WERI-Rb-1 (cell line): ENCODE measurements at regions not wholly inside any gene's neighbourhood (a gene's known extent, or its start where the extent isn't known, plus 50 kb on each side); places are given as distances from the start of the nearest gene placed in this dataset.

Source experiments
- DNase-seq: peaks from one replicate; pipeline ENCODE4 v3.0.0-alpha.2; 2020
- H3K27ac ChIP-seq: fragments of 250-450 bp; sonication (Bioruptor Pico); 2 replicates; pipeline ENCODE4 v1.5.1; 2020; ENCODE audit warnings: mild to moderate bottlenecking, moderate library complexity
- H3K27me3 ChIP-seq: fragments of 250-450 bp; sonication (Bioruptor Pico); 2 replicates; pipeline ENCODE4 v1.5.1; 2021; ENCODE audit warnings: mild to moderate bottlenecking, low read depth, moderate library complexity; ENCODE audit not compliant: insufficient read depth, severe bottlenecking
- H3K36me3 ChIP-seq: fragments of 250-450 bp; sonication (Bioruptor Pico); 2 replicates; pipeline ENCODE4 v1.5.1; 2020; ENCODE audit warnings: mild to moderate bottlenecking, moderate library complexity
- H3K4me3 ChIP-seq: 2 replicates; pipeline ENCODE4 v1.5.1; 2011; ENCODE audit warnings: low read depth, mild to moderate bottlenecking, control low read depth, low read length
- H3K9me3 ChIP-seq: fragments of 250-450 bp; sonication (Bioruptor Pico); 2 replicates; pipeline ENCODE4 v1.5.1; 2021; ENCODE audit warnings: mild to moderate bottlenecking, moderate library complexity; ENCODE audit not compliant: severe bottlenecking
- CTCF ChIP-seq: IDR thresholded peaks from 2 replicates; pipeline ENCODE4 v1.5.1; 2011; ENCODE audit warnings: low read depth, mild to moderate bottlenecking, control low read depth, inconsistent platforms, low read length

GRCh38 chr3:193874997-193875593 lies 260.9 kb upstream of the HES1 start:
- H3K27me3 ChIP-seq = no peaks in the 10 kb centered on the region
- H3K27ac ChIP-seq = no peak overlapping the region
- H3K9me3 ChIP-seq = no peaks in the 10 kb centered on the region
- no peaks in the 10 kb centered on the region for H3K36me3 ChIP-seq
- H3K4me3 ChIP-seq = no peak overlapping the region
- DNase-seq = no peak
- no peak for TF ChIP-seq CTCF

- no peak overlapping the region for H3K27ac ChIP-seq
- DNase-seq = no peak
- H3K4me3 ChIP-seq = no peak overlapping the region
- no peaks in the 10 kb centered on the region for H3K36me3 ChIP-seq
- TF ChIP-seq CTCF = no peak
- no peaks in the 10 kb centered on the region for H3K27me3 ChIP-seq
- H3K9me3 ChIP-seq = no peaks in the 10 kb centered on the region
Observed at GRCh38 chr3:193875601-193876321, 260.2 kb upstream of the HES1 start.

GRCh38 chr3:193879099-193879863 lies 256.7 kb upstream of the HES1 start:
- Histone ChIP-seq H3K9me3 (no peaks in the 10 kb centered on the region), H3K36me3 (no peaks in the 10 kb centered on the region), H3K4me3 (no peak overlapping the region), H3K27ac (no peak overlapping the region), H3K27me3 (no peaks in the 10 kb centered on the region)
- no peak for TF ChIP-seq CTCF
- no peak for DNase-seq

- Histone ChIP-seq H3K9me3 (no peaks in the 10 kb centered on the region), H3K36me3 (no peaks in the 10 kb centered on the region), H3K27me3 (no peaks in the 10 kb centered on the region), H3K4me3 (no peak overlapping the region), H3K27ac (no peak overlapping the region)
- no peak for TF ChIP-seq CTCF
- DNase-seq = no peak
Observed at GRCh38 chr3:193879864-193880242, 256.1 kb upstream of the HES1 start.

- TF ChIP-seq CTCF = no peak
- no peak overlapping the region for H3K4me3 ChIP-seq
- H3K9me3 ChIP-seq = no peaks in the 10 kb centered on the region
- H3K27ac ChIP-seq = no peak overlapping the region
- no peaks in the 10 kb centered on the region for H3K27me3 ChIP-seq
- DNase-seq = no peak
- no peaks in the 10 kb centered on the region for H3K36me3 ChIP-seq
Observed at GRCh38 chr3:193882091-193882490, 253.9 kb upstream of the HES1 start.
